Spleen (tissue), 11 donors: ENCODE measurements at regions not wholly inside any gene's neighbourhood (a gene's known extent, or its start where the extent isn't known, plus 50 kb on each side); places are given as distances from the start of the nearest gene placed in this dataset.
A peak's percentile ranks its signal among the peaks of the same experiment; 100 is the strongest.

ENCODE experiments used
- DNase-seq: peaks from one replicate; pipeline ENCODE4 v3.0.0-alpha.2; 2020
- H3K27ac ChIP-seq, 8 donors: fragments of 200-600 bp; sonication (generic) in 7 of 8; 1 replicate in 4 of 8; 2 replicates in 4 of 8; pipeline versions ENCODE4 v1.5.0 to v1.8.0; 2016 to 2021; ENCODE audit warnings: inconsistent platforms in 4 of 8, mild to moderate bottlenecking in 4 of 8, moderate library complexity in 1 of 8
- H3K27me3 ChIP-seq, 7 donors: fragments of 200-600 bp; sonication (generic) in 6 of 7; replicated peaks in 1 of 7; 1 replicate in 4 of 7; 2 replicates in 3 of 7; pipeline versions ENCODE4 v1.5.0 to v1.8.0; 2016 to 2021; ENCODE audit warnings: inconsistent platforms in 3 of 7, mild to moderate bottlenecking in 1 of 7
- H3K36me3 ChIP-seq, 6 donors: fragments of 200-600 bp; sonication (generic) in 5 of 6; 1 replicate in 4 of 6; 2 replicates in 2 of 6; pipeline versions ENCODE4 v1.5.0 to v1.8.0; 2016 to 2021; ENCODE audit warnings: inconsistent platforms in 2 of 6
- H3K4me1 ChIP-seq, 6 donors: fragments of 200-600 bp; sonication (generic) in 5 of 6; 1 replicate in 3 of 6; 2 replicates in 3 of 6; pipeline versions ENCODE4 v1.5.0 to v1.8.0; 2016 to 2021; ENCODE audit warnings: inconsistent platforms in 3 of 6
- H3K4me3 ChIP-seq, 8 donors: fragments of 200-600 bp; sonication (generic) in 7 of 8; 1 replicate in 4 of 8; 2 replicates in 4 of 8; pipeline versions ENCODE4 v1.5.0 to v1.8.0; 2016 to 2021; ENCODE audit warnings: inconsistent platforms in 4 of 8, mild to moderate bottlenecking in 4 of 8, moderate library complexity in 2 of 8
- H3K9me3 ChIP-seq, 8 donors: fragments of 200-600 bp; sonication (generic) in 7 of 8; 1 replicate in 4 of 8; 2 replicates in 4 of 8; pipeline versions ENCODE4 v1.5.0 to v1.8.0; 2016 to 2021; ENCODE audit warnings: inconsistent platforms in 4 of 8
- POLR2A ChIP-seq, 3 donors: fragments of 450-650 bp; IDR thresholded peaks; one replicate each; pipeline ENCODE4 v1.5.1; 2017; ENCODE audit warnings: antibody characterized with exemption in 3 of 3, mild to moderate bottlenecking in 1 of 3
- POLR2AphosphoS5 ChIP-seq, 3 donors: sonication (generic); formaldehyde crosslinking; IDR thresholded peaks; one replicate each; pipeline ENCODE4 v1.5.1; 2017; ENCODE audit warnings: antibody characterized with exemption in 3 of 3
- WGBS, 5 donors: extraction: QIAGEN DNeasy Blood & Tissue Kit in 3 of 5; methylation state at CpG; one replicate each; pipeline versions ENCODE4 v1.1.5 to v1.1.7; 2013 to 2018; 5-methylcytosine and 5-hydroxymethylcytosine counted together
- intact Hi-C: fragments of 100-400 bp; cut with DNase I; formaldehyde crosslinking; loops from one replicate; pipeline ENCODE4 v1.15.0; 2023; ENCODE audit warnings: low total_unique reads
- TF ChIP-seq, protein P1 (sequence below), 11 experiments: fragments of 200-600 bp in 7 of 11; fragments of 450-650 bp in 4 of 11; sonication (generic) in 4 of 11; IDR thresholded peaks in 8 of 11; conservative IDR thresholded peaks in 3 of 11; 1 replicate in 7 of 11; 2 replicates in 4 of 11; pipeline versions ENCODE4 v1.4.0 to v1.8.0; 2016 to 2021; ENCODE audit warnings: antibody characterized with exemption in 11 of 11, inconsistent platforms in 4 of 11, mild to moderate bottlenecking in 1 of 11
- donor health status: healthy with polysubstance abuse.
- donor health status: DM: no; HTN: no; CAD: no; lungs with moderate emphysema.
- donor health status: DM: no; HTN: no; CAD: no.
- donor health status: Bipolar disorder and iron deficiency.
- donor health status: healthy.
- donor health status: DM: no; HTN: no; CAD: no.
- donor health status: DM: yes; HTN: yes; CAD: no.

DNA sequence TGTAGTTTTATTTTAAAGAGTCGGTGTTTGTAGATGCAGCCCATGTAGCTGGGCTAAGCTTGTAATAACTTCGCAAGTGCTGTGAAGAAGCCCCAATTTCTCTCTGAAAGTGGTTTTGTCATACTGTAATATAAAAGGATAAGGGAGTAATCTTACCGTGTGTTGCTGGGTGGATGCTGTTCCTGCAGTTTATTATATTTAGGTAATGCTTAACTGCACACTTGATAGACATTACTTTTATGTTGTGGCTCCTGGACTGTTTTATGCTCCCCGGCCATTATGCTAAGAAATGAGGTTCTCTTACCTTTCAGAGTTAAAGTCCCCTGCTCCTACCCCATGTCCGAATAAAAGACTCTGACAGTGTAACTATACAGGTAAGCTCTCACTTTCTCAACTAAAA lies 789.4 kb downstream of the RPA4 start:
- Histone ChIP-seq H3K9me3 (no peaks in the 10 kb centered on the region), H3K36me3 (no peaks in the 10 kb centered on the region), H3K27ac (no peak overlapping the region), H3K4me1 (no peaks in the 10 kb centered on the region), H3K27me3 (peaks cover 0 to 9% (median 0%) of the 10 kb centered on the region in 7 donors), H3K4me3 (no peak overlapping the region)
- intact Hi-C loops, result no loop called here
- TF ChIP-seq, protein P1, sequence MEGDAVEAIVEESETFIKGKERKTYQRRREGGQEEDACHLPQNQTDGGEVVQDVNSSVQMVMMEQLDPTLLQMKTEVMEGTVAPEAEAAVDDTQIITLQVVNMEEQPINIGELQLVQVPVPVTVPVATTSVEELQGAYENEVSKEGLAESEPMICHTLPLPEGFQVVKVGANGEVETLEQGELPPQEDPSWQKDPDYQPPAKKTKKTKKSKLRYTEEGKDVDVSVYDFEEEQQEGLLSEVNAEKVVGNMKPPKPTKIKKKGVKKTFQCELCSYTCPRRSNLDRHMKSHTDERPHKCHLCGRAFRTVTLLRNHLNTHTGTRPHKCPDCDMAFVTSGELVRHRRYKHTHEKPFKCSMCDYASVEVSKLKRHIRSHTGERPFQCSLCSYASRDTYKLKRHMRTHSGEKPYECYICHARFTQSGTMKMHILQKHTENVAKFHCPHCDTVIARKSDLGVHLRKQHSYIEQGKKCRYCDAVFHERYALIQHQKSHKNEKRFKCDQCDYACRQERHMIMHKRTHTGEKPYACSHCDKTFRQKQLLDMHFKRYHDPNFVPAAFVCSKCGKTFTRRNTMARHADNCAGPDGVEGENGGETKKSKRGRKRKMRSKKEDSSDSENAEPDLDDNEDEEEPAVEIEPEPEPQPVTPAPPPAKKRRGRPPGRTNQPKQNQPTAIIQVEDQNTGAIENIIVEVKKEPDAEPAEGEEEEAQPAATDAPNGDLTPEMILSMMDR (IDR thresholded peaks at IDR 0.05 in 8 of 11, conservative IDR thresholded peaks at IDR 0.05 in 3 of 11), result no peak
- no peak for TF ChIP-seq POLR2A (IDR thresholded peaks at IDR 0.05)
- no peak for TF ChIP-seq POLR2AphosphoS5 (IDR thresholded peaks at IDR 0.05)
- DNase-seq, result no peak
- WGBS, 5 donors, result 88 to 98% (median 94%) methylated on average over 5 of the region's 5 CpGs

DNA sequence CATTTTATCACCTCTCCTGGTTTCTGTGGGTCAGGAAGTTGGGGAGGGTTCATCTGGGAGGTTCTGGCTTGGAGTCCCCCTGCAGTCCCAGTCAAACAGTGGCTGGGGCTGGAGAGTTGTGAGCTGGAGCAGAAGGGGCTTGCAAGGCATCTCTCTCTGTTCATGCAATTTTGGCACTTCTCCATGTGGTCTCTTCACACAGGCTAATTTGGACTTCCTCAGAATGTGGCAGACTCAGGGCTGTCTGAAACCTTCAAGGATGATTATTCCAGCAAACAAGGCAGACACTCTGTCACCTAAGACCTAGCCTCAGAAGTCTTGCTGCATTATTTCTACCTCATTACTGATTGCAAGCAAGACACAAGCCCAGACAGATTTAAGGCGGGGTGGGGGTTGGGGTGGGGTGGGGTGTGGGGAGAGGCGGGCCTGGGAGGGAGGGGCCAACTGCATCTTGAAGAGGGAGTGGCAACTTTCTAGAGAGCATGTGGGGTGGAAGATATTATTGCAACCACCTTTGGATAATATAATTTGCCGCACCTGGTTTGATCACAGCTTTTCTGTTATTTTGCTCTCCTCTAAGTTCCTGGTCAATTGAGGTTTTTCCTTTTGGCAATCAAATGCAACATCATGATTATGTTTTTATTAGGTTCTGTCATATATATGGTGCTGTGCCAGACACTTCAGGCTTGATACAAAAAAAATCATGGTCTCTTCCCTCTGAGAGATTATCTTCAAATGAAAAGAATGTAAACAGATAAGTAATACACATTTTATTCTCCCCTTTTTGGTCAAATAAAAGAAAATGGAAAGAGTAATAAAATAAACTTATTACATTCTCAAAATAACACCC lies 799.5 kb downstream of the RPA4 start:
- H3K4me3 ChIP-seq, result no peak overlapping the region
- H3K27me3 ChIP-seq, result peaks cover 0 to under 1% (median 0%) of the 10 kb centered on the region in 7 donors
- DNase-seq, result no peak
- no peaks in the 10 kb centered on the region for H3K9me3 ChIP-seq
- H3K27ac ChIP-seq, result no peak overlapping the region
- H3K36me3 ChIP-seq, result no peaks in the 10 kb centered on the region
- TF ChIP-seq, protein P1 (IDR thresholded peaks at IDR 0.05 in 8 of 11, conservative IDR thresholded peaks at IDR 0.05 in 3 of 11), result no peak
- TF ChIP-seq POLR2AphosphoS5 (IDR thresholded peaks at IDR 0.05) (no peak), POLR2A (IDR thresholded peaks at IDR 0.05) (no peak)
- intact Hi-C loops, result loop anchor here (10.0 kb wide), 1 partner anchor 928 kb away; no protein-coding TSS in a partner anchor
- H3K4me1 ChIP-seq, result no peaks in the 10 kb centered on the region
- 78 to 93% (median 85%) methylated on average over 2 to 3 of the region's 3 CpGs for WGBS, 5 donors

DNA sequence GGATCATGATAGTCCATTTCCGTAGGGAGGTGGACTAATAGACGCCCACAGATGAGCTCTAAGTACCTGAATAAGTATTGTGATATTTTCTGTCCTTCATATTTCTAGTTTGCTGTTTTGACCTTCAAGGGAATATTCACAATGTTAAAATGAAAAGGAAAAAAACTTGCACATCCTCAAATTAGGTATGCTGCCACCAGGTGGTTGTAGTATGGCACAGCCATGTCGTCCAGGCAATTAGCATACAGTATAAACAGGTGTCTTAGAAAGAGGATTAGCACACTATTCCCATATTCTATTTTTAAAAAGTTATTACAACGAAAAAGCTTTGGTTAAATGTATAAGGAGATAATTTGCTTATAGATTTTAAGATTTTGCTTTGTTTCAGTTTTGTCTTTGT lies 802.0 kb downstream of the RPA4 start:
- Histone ChIP-seq H3K36me3 (no peaks in the 10 kb centered on the region), H3K27ac (no peak overlapping the region), H3K4me3 (no peak overlapping the region), H3K9me3 (no peaks in the 10 kb centered on the region), H3K4me1 (no peaks in the 10 kb centered on the region), H3K27me3 (no peaks in the 10 kb centered on the region)
- WGBS, 5 donors, result 42 to 58% (median 48%) methylated on average over 4 of the region's 4 CpGs
- no peak for DNase-seq
- TF ChIP-seq, protein P1 (IDR thresholded peaks at IDR 0.05 in 8 of 11, conservative IDR thresholded peaks at IDR 0.05 in 3 of 11), result peak in 8 of 11 experiments; percentile 24 to 50 (median 48)
- TF ChIP-seq POLR2AphosphoS5 (IDR thresholded peaks at IDR 0.05), result no peak
- intact Hi-C loops, result loop anchor here (10.0 kb wide), 1 partner anchor 931 kb away; no protein-coding TSS in a partner anchor

DNA sequence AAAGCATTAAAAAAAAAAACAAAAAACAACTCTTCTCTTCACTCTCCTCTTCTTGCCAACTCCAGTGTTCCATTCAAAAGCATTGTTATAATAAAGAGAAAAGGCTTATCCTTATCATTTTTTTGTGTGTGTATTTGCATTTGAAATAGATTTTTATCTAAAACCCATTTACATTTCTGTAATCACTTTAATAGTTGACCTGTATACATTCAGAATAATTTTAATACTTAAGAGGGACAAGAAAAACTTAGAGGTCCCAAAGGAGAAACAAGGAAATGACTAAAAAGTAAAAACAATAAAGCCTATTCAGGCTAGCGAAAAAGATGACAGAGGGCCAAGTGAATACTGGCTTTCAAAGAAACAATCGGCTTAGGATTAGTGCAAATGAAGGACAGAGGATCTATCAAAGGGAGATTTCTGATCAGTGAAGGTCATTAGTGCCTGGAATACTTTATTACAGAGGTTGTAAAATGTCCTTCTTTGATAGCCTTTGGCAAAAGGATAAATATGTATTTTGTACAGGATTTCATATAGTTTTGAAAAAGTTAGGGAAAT lies 808.3 kb downstream of the RPA4 start:
- H3K27me3 ChIP-seq, result no peaks in the 10 kb centered on the region
- TF ChIP-seq POLR2AphosphoS5 (IDR thresholded peaks at IDR 0.05) (no peak), POLR2A (IDR thresholded peaks at IDR 0.05) (no peak)
- TF ChIP-seq, protein P1 (IDR thresholded peaks at IDR 0.05 in 8 of 11, conservative IDR thresholded peaks at IDR 0.05 in 3 of 11), result no peak
- H3K9me3 ChIP-seq, result no peaks in the 10 kb centered on the region
- 61 to 79% (median 72%) methylated on average over 2 of the region's 2 CpGs for WGBS, 5 donors
- H3K4me1 ChIP-seq, result no peaks in the 10 kb centered on the region
- intact Hi-C loops, result no loop called here
- H3K4me3 ChIP-seq, result no peak overlapping the region
- H3K27ac ChIP-seq, result no peak overlapping the region
- H3K36me3 ChIP-seq, result no peaks in the 10 kb centered on the region
- no peak for DNase-seq
